ENCODE measurements at regions not wholly inside any gene's neighbourhood (a gene's known extent, or its start where the extent isn't known, plus 50 kb on each side); places are given as distances from the start of the nearest gene placed in this dataset.

GRCh38 chr14:101196795-101197590, 293.5 kb upstream of the RTL1 start:
- no peak for DNase-seq

GRCh38 chr14:101197595-101198397, 294.3 kb upstream of the RTL1 start:
- DNase-seq: no peak

- no peak for DNase-seq
Observed at GRCh38 chr14:101198398-101199027, 295.0 kb upstream of the RTL1 start.

- no peak for DNase-seq
Observed at GRCh38 chr14:101199028-101199770, 295.7 kb upstream of the RTL1 start.

- no peak for DNase-seq
Observed at GRCh38 chr14:101200008-101200649, 296.6 kb upstream of the RTL1 start.

- no peak for DNase-seq
Observed at GRCh38 chr14:101200650-101201516, 297.4 kb upstream of the RTL1 start.

GRCh38 chr14:101201535-101202151, 298.1 kb upstream of the RTL1 start:
- no peak for DNase-seq

GRCh38 chr14:101202627-101203404, 299.3 kb upstream of the RTL1 start:
- DNase-seq: no peak

- DNase-seq: no peak
Observed at GRCh38 chr14:101206556-101206955, 303.0 kb upstream of the RTL1 start.

- no peak for DNase-seq
Observed at GRCh38 chr14:101207041-101207440, 303.5 kb upstream of the RTL1 start.

GRCh38 chr14:101207897-101208296, 304.4 kb upstream of the RTL1 start:
- no peak for DNase-seq

GRCh38 chr14:101209594-101209993, 306.1 kb upstream of the RTL1 start:
- no peak for DNase-seq

GRCh38 chr14:101215266-101215665, 311.7 kb upstream of the RTL1 start:
- DNase-seq: no peak

- no peak for DNase-seq
Observed at GRCh38 chr14:101215927-101216326, 312.4 kb upstream of the RTL1 start.

GRCh38 chr14:101216366-101217079, 313.0 kb upstream of the RTL1 start:
- DNase-seq: no peak

GRCh38 chr14:101217080-101217463, 313.6 kb upstream of the RTL1 start:
- DNase-seq: no peak

GRCh38 chr14:101217616-101218371, 314.3 kb upstream of the RTL1 start:
- no peak for DNase-seq

GRCh38 chr14:101219896-101220703, 316.6 kb upstream of the RTL1 start:
- no peak for DNase-seq

Data from stimulated activated CD4-positive, alpha-beta T cell treated with anti-CD3 and anti-CD28 coated beads, Interleukin-4, amount 100 ng/mL, for 4 hours (primary cell).